ENCODE measurements at regions not wholly inside any gene's neighbourhood (a gene's known extent, or its start where the extent isn't known, plus 50 kb on each side); places are given as distances from the start of the nearest gene placed in this dataset.

DNA sequence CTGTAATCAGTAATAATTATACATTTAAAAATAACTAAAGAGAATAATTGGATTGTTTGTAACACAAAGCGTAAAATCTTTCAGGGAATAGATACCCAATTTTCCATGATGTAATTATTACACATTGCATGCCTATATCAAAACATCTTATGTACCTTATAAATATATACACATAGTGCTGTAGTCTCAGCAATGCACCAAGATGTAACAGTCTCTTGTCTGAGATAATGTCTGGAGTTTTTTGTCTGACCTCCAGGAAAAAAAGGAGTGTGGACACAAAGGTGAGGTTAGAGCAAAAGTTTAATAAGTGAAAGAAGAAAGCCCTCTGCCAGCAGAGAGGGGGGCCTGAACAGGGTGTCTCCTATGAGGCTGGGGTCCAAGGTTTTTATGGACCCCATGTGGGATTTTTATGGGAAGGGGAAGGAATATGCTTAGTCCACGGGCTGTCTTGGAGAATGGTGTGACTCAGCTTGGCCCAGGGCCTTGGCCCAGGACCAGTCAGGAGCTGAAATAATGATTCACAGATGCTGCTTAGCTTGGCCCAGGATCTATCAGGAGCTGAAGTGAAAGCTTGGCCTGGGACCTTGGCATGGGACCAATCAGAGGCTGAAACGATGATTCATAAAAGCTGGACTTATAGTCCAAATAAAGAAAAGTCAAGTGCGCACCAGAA, 545.0 kb downstream of the ZPLD1 start:
- H3K9me3 ChIP-seq: no peaks in the 10 kb centered on the region
- H3K27me3 ChIP-seq: no peaks in the 10 kb centered on the region
- intact Hi-C loops (cut with DNase I): no loop called here
- no peaks in the 10 kb centered on the region for H3K36me3 ChIP-seq
- peak; percentile 45 to 88 for DNase-seq (ENCODE audit: low spot score in 2 of 2)
- peak overlapping the region in 1 of 2 donors; percentile 36 for H3K4me3 ChIP-seq
- no peak for TF ChIP-seq CTCF (IDR thresholded peaks at IDR 0.05)
- H3K4me1 ChIP-seq: peaks cover 0 to 6% of the 10 kb centered on the region in 2 donors
- no peak overlapping the region for H3K27ac ChIP-seq

DNA sequence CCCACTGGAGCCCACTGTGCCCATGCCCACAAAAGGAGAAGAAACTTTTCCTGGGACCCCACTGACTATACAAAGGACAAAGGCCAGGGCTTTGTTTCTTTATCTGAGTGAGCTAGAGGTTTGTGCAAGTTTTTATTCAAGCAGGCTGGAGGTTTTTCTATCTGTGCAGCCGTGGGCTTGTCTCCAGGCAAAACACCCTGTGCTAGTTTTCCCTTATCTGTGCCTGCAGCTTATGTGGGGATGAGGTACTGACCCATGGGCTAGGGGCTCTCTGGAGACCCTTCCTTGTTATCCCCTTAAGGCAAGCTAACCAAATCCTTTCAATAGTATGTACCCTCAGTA, 545.5 kb downstream of the ZPLD1 start:
- Histone ChIP-seq H3K4me3 (peak overlapping the region in 1 of 2 donors; percentile 36), H3K27ac (no peak overlapping the region), H3K36me3 (no peaks in the 10 kb centered on the region), H3K9me3 (no peaks in the 10 kb centered on the region), H3K27me3 (no peaks in the 10 kb centered on the region), H3K4me1 (peaks cover 0 to 6% of the 10 kb centered on the region in 2 donors)
- no peak for DNase-seq (ENCODE audit: low spot score in 2 of 2)
- TF ChIP-seq CTCF (IDR thresholded peaks at IDR 0.05): no peak
- intact Hi-C loops (cut with DNase I): no loop called here

- Histone ChIP-seq H3K27ac (no peak overlapping the region), H3K4me3 (no peak overlapping the region), H3K4me1 (no peaks in the 10 kb centered on the region), H3K9me3 (no peaks in the 10 kb centered on the region), H3K36me3 (no peaks in the 10 kb centered on the region), H3K27me3 (no peaks in the 10 kb centered on the region)
- no peak for TF ChIP-seq CTCF (IDR thresholded peaks at IDR 0.05)
- intact Hi-C loops (cut with DNase I): no loop called here
- DNase-seq (ENCODE audit: low spot score in 2 of 2): no peak
Measured at GRCh38 chr3:103002425-103003176, 567.8 kb downstream of the ZPLD1 start.

- Histone ChIP-seq H3K4me1 (no peaks in the 10 kb centered on the region), H3K27me3 (no peaks in the 10 kb centered on the region), H3K27ac (no peak overlapping the region), H3K9me3 (no peaks in the 10 kb centered on the region), H3K4me3 (no peak overlapping the region), H3K36me3 (no peaks in the 10 kb centered on the region)
- intact Hi-C loops (cut with DNase I): no loop called here
- no peak for DNase-seq (ENCODE audit: low spot score in 2 of 2)
- TF ChIP-seq CTCF (IDR thresholded peaks at IDR 0.05): no peak
Measured at GRCh38 chr3:103006526-103007183, 571.8 kb downstream of the ZPLD1 start.

- no peak for DNase-seq (ENCODE audit: low spot score in 2 of 2)
- no peak for TF ChIP-seq CTCF (IDR thresholded peaks at IDR 0.05)
- no peaks in the 10 kb centered on the region for H3K9me3 ChIP-seq
- H3K4me1 ChIP-seq: no peaks in the 10 kb centered on the region
- no peak overlapping the region for H3K27ac ChIP-seq
- H3K36me3 ChIP-seq: no peaks in the 10 kb centered on the region
- H3K4me3 ChIP-seq: no peak overlapping the region
- no peaks in the 10 kb centered on the region for H3K27me3 ChIP-seq
- intact Hi-C loops (cut with DNase I): no loop called here
Measured at GRCh38 chr3:103009609-103010008, 574.8 kb downstream of the ZPLD1 start.

Data from ascending aorta (tissue), 2 donors.